PC-3 (cell line): ENCODE measurements at regions not wholly inside any gene's neighbourhood (a gene's known extent, or its start where the extent isn't known, plus 50 kb on each side); places are given as distances from the start of the nearest gene placed in this dataset.

ENCODE experiments used
- EZH2 ChIP-seq: fragments of 300-600 bp; sonication (generic); IDR thresholded peaks from one replicate; pipeline ENCODE4 v1.6.1; 2017; ENCODE audit warnings: antibody characterized with exemption, mild to moderate bottlenecking, low read length; ENCODE audit not compliant: unreplicated experiment
- EZH2phosphoT487 ChIP-seq: fragments of 300-600 bp; sonication (generic); IDR thresholded peaks from 2 replicates; pipeline ENCODE4 v1.6.1; 2018; ENCODE audit warnings: mild to moderate bottlenecking, antibody characterized with exemption, low read length, borderline replicate concordance
- TF ChIP-seq, protein P1 (sequence below): fragments of 300-600 bp; sonication (generic); conservative IDR thresholded peaks from 2 replicates; pipeline ENCODE4 v1.5.1; 2017; ENCODE audit warnings: antibody characterized with exemption, low read depth, mild to moderate bottlenecking, low read length

DNA sequence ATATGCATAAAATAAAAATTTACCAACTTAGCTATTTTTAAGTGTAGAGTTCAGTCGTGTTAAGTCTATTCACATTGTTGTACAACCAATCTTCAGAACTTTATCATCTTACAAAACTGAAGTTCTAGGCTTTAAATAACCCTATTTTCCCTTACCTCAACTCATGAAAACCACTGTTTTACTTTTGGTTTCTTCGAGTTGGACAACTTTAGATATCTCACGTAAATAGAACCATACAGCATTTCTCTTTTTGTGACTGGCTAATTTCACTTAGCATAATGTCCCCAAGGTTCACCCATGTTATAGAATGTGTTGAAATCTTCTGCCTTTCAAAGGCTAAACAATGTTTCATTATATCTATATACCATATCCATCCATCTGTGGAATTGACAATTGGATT, 819.0 kb upstream of the ADGRL4 start:
- TF ChIP-seq, protein P1, sequence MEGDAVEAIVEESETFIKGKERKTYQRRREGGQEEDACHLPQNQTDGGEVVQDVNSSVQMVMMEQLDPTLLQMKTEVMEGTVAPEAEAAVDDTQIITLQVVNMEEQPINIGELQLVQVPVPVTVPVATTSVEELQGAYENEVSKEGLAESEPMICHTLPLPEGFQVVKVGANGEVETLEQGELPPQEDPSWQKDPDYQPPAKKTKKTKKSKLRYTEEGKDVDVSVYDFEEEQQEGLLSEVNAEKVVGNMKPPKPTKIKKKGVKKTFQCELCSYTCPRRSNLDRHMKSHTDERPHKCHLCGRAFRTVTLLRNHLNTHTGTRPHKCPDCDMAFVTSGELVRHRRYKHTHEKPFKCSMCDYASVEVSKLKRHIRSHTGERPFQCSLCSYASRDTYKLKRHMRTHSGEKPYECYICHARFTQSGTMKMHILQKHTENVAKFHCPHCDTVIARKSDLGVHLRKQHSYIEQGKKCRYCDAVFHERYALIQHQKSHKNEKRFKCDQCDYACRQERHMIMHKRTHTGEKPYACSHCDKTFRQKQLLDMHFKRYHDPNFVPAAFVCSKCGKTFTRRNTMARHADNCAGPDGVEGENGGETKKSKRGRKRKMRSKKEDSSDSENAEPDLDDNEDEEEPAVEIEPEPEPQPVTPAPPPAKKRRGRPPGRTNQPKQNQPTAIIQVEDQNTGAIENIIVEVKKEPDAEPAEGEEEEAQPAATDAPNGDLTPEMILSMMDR, result no peak
- TF ChIP-seq EZH2 (no peak), EZH2phosphoT487 (no peak)
